ENCODE measurements at regions not wholly inside any gene's neighbourhood (a gene's known extent, or its start where the extent isn't known, plus 50 kb on each side); places are given as distances from the start of the nearest gene placed in this dataset.

- Histone ChIP-seq H3K27ac (ENCODE audit: low read depth, low read length) (no peak overlapping the region), H3K4me3 (ENCODE audit: low read length in 3 of 3) (no peak overlapping the region), H3K9ac (ENCODE audit: low read depth in 1 of 3, low read length in 3 of 3) (no peak overlapping the region), H3K4me1 (ENCODE audit: control insufficient read depth in 3 of 3, insufficient read depth in 3 of 3, low read length in 3 of 3) (peaks cover 0 to 4% (median 0%) of the 10 kb centered on the region in 3 donors), H3K27me3 (ENCODE audit: control insufficient read depth in 3 of 3, insufficient read depth in 3 of 3, low read length in 3 of 3) (no peaks in the 10 kb centered on the region), H3K36me3 (ENCODE audit: control insufficient read depth in 3 of 3, insufficient read depth in 3 of 3, low read length in 3 of 3) (no peaks in the 10 kb centered on the region), H3K9me3 (ENCODE audit: control insufficient read depth in 3 of 3, low read length in 3 of 3) (no peaks in the 10 kb centered on the region)
Measured at GRCh38 chr2:145690183-145690778, 1170.4 kb upstream of the ZEB2 start.

DNA sequence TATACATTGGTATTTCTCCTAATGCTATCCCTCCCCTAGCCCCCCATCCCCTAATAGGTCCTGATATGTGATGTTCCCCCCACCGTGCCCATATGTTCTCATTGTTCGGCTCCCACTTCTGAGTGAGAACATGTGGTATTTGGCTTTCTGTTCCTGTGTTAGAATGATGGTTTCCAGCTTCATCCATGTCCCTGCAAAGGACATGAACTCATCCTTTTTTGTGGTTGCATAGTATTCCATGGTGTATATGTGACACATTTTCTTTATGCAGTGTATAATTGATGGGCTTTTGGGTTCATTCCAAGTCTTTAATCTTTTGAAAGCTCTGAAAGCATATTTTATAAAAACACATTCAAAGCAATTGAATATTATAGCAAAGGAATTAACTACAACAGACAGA is 1169.4 kb upstream of the ZEB2 start:
- no peak overlapping the region for H3K27ac ChIP-seq (ENCODE audit: low read depth, low read length)
- H3K4me3 ChIP-seq (ENCODE audit: low read length in 3 of 3): no peak overlapping the region
- no peaks in the 10 kb centered on the region for H3K27me3 ChIP-seq (ENCODE audit: control insufficient read depth in 3 of 3, insufficient read depth in 3 of 3, low read length in 3 of 3)
- peaks cover 0 to 4% (median 0%) of the 10 kb centered on the region in 3 donors for H3K4me1 ChIP-seq (ENCODE audit: control insufficient read depth in 3 of 3, insufficient read depth in 3 of 3, low read length in 3 of 3)
- H3K36me3 ChIP-seq (ENCODE audit: control insufficient read depth in 3 of 3, insufficient read depth in 3 of 3, low read length in 3 of 3): no peaks in the 10 kb centered on the region
- H3K9ac ChIP-seq (ENCODE audit: low read depth in 1 of 3, low read length in 3 of 3): no peak overlapping the region
- no peaks in the 10 kb centered on the region for H3K9me3 ChIP-seq (ENCODE audit: control insufficient read depth in 3 of 3, low read length in 3 of 3)

GRCh38 chr2:145688156-145688555 is 1168.2 kb upstream of the ZEB2 start:
- Histone ChIP-seq H3K4me1 (ENCODE audit: control insufficient read depth in 3 of 3, insufficient read depth in 3 of 3, low read length in 3 of 3) (peaks cover 0 to 4% (median 0%) of the 10 kb centered on the region in 3 donors), H3K9ac (ENCODE audit: low read depth in 1 of 3, low read length in 3 of 3) (no peak overlapping the region), H3K4me3 (ENCODE audit: low read length in 3 of 3) (no peak overlapping the region), H3K27ac (ENCODE audit: low read depth, low read length) (no peak overlapping the region), H3K36me3 (ENCODE audit: control insufficient read depth in 3 of 3, insufficient read depth in 3 of 3, low read length in 3 of 3) (no peaks in the 10 kb centered on the region), H3K27me3 (ENCODE audit: control insufficient read depth in 3 of 3, insufficient read depth in 3 of 3, low read length in 3 of 3) (no peaks in the 10 kb centered on the region), H3K9me3 (ENCODE audit: control insufficient read depth in 3 of 3, low read length in 3 of 3) (no peaks in the 10 kb centered on the region)

GRCh38 chr2:145687442-145688134 is 1167.7 kb upstream of the ZEB2 start:
- no peak overlapping the region for H3K4me3 ChIP-seq (ENCODE audit: low read length in 3 of 3)
- H3K27me3 ChIP-seq (ENCODE audit: control insufficient read depth in 3 of 3, insufficient read depth in 3 of 3, low read length in 3 of 3): no peaks in the 10 kb centered on the region
- no peak overlapping the region for H3K9ac ChIP-seq (ENCODE audit: low read depth in 1 of 3, low read length in 3 of 3)
- peaks cover 0 to 4% (median 0%) of the 10 kb centered on the region in 3 donors for H3K4me1 ChIP-seq (ENCODE audit: control insufficient read depth in 3 of 3, insufficient read depth in 3 of 3, low read length in 3 of 3)
- no peak overlapping the region for H3K27ac ChIP-seq (ENCODE audit: low read depth, low read length)
- H3K9me3 ChIP-seq (ENCODE audit: control insufficient read depth in 3 of 3, low read length in 3 of 3): no peaks in the 10 kb centered on the region
- H3K36me3 ChIP-seq (ENCODE audit: control insufficient read depth in 3 of 3, insufficient read depth in 3 of 3, low read length in 3 of 3): no peaks in the 10 kb centered on the region

GRCh38 chr2:145685383-145686050 is 1165.6 kb upstream of the ZEB2 start:
- Histone ChIP-seq H3K9ac (ENCODE audit: low read depth in 1 of 3, low read length in 3 of 3) (no peak overlapping the region), H3K4me1 (ENCODE audit: control insufficient read depth in 3 of 3, insufficient read depth in 3 of 3, low read length in 3 of 3) (peaks cover 0 to 4% (median 0%) of the 10 kb centered on the region in 3 donors), H3K27ac (ENCODE audit: low read depth, low read length) (no peak overlapping the region), H3K4me3 (ENCODE audit: low read length in 3 of 3) (no peak overlapping the region), H3K27me3 (ENCODE audit: control insufficient read depth in 3 of 3, insufficient read depth in 3 of 3, low read length in 3 of 3) (no peaks in the 10 kb centered on the region), H3K36me3 (ENCODE audit: control insufficient read depth in 3 of 3, insufficient read depth in 3 of 3, low read length in 3 of 3) (no peaks in the 10 kb centered on the region), H3K9me3 (ENCODE audit: control insufficient read depth in 3 of 3, low read length in 3 of 3) (no peaks in the 10 kb centered on the region)

DNA sequence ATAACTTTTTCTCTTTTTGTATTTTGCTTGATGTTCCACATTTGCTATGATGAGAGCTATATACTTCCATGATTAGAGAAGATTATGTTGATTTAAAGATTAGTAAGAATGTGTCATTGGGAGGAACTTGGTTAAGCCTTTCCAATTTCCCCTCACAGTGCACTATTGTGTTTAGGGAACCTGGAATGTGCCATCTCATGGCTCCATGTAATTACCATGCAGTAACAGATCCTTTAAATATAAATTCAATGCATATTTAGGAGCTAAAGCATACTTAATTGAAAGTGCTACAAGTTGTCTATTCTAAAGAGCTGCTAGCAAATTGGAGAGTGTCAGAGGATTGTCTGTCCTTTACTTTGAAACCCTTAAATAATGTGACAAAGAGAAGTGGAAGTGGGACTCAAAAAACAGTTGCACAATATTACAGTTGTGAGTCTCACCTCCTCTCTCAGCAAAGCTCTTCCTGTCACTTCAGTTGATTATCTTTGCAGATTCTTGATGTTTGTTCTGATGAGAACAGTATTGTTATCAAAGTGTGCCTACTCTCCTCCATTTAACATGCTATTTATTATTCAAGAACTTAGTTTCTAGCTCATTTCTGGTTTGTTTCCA is 1162.7 kb upstream of the ZEB2 start:
- Histone ChIP-seq H3K9me3 (ENCODE audit: control insufficient read depth in 3 of 3, low read length in 3 of 3) (no peaks in the 10 kb centered on the region), H3K27me3 (ENCODE audit: control insufficient read depth in 3 of 3, insufficient read depth in 3 of 3, low read length in 3 of 3) (no peaks in the 10 kb centered on the region), H3K36me3 (ENCODE audit: control insufficient read depth in 3 of 3, insufficient read depth in 3 of 3, low read length in 3 of 3) (no peaks in the 10 kb centered on the region), H3K9ac (ENCODE audit: low read depth in 1 of 3, low read length in 3 of 3) (no peak overlapping the region), H3K27ac (ENCODE audit: low read depth, low read length) (no peak overlapping the region), H3K4me3 (ENCODE audit: low read length in 3 of 3) (no peak overlapping the region), H3K4me1 (ENCODE audit: control insufficient read depth in 3 of 3, insufficient read depth in 3 of 3, low read length in 3 of 3) (peaks cover 0 to 4% (median 0%) of the 10 kb centered on the region in 3 donors)

GRCh38 chr2:145680276-145680675 is 1160.4 kb upstream of the ZEB2 start:
- no peaks in the 10 kb centered on the region for H3K36me3 ChIP-seq (ENCODE audit: control insufficient read depth in 3 of 3, insufficient read depth in 3 of 3, low read length in 3 of 3)
- H3K4me1 ChIP-seq (ENCODE audit: control insufficient read depth in 3 of 3, insufficient read depth in 3 of 3, low read length in 3 of 3): no peaks in the 10 kb centered on the region
- H3K9ac ChIP-seq (ENCODE audit: low read depth in 1 of 3, low read length in 3 of 3): no peak overlapping the region
- H3K27ac ChIP-seq (ENCODE audit: low read depth, low read length): no peak overlapping the region
- H3K9me3 ChIP-seq (ENCODE audit: control insufficient read depth in 3 of 3, low read length in 3 of 3): no peaks in the 10 kb centered on the region
- no peak overlapping the region for H3K4me3 ChIP-seq (ENCODE audit: low read length in 3 of 3)
- no peaks in the 10 kb centered on the region for H3K27me3 ChIP-seq (ENCODE audit: control insufficient read depth in 3 of 3, insufficient read depth in 3 of 3, low read length in 3 of 3)

- H3K36me3 ChIP-seq (ENCODE audit: control insufficient read depth in 3 of 3, insufficient read depth in 3 of 3, low read length in 3 of 3): no peaks in the 10 kb centered on the region
- H3K27ac ChIP-seq (ENCODE audit: low read depth, low read length): no peak overlapping the region
- H3K4me3 ChIP-seq (ENCODE audit: low read length in 3 of 3): no peak overlapping the region
- H3K9me3 ChIP-seq (ENCODE audit: control insufficient read depth in 3 of 3, low read length in 3 of 3): no peaks in the 10 kb centered on the region
- no peaks in the 10 kb centered on the region for H3K27me3 ChIP-seq (ENCODE audit: control insufficient read depth in 3 of 3, insufficient read depth in 3 of 3, low read length in 3 of 3)
- H3K9ac ChIP-seq (ENCODE audit: low read depth in 1 of 3, low read length in 3 of 3): no peak overlapping the region
- no peaks in the 10 kb centered on the region for H3K4me1 ChIP-seq (ENCODE audit: control insufficient read depth in 3 of 3, insufficient read depth in 3 of 3, low read length in 3 of 3)
Measured at GRCh38 chr2:145677371-145677770, 1157.5 kb upstream of the ZEB2 start.

DNA sequence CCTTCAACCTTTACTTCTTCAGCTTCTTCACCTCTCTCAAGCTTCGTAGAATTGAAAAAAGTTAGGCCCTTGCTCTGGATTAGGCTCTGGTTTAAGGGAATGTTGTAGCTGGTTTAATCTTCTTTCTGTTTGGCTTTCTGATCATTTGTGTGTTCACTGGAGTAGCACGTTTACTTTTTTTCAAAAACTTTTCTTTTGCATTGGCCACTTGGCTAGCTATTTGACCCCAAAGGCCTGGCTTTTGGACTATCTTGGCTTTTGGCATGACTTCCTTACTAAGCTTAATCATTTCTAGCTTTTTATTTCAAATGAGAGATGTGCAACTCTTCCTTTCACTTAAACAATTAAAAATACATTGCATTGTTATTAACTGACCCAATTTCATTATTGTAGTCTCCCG is 1154.8 kb upstream of the ZEB2 start:
- H3K4me3 ChIP-seq (ENCODE audit: low read length in 3 of 3): no peak overlapping the region
- H3K27ac ChIP-seq (ENCODE audit: low read depth, low read length): no peak overlapping the region
- no peaks in the 10 kb centered on the region for H3K4me1 ChIP-seq (ENCODE audit: control insufficient read depth in 3 of 3, insufficient read depth in 3 of 3, low read length in 3 of 3)
- H3K9ac ChIP-seq (ENCODE audit: low read depth in 1 of 3, low read length in 3 of 3): no peak overlapping the region
- H3K27me3 ChIP-seq (ENCODE audit: control insufficient read depth in 3 of 3, insufficient read depth in 3 of 3, low read length in 3 of 3): no peaks in the 10 kb centered on the region
- H3K9me3 ChIP-seq (ENCODE audit: control insufficient read depth in 3 of 3, low read length in 3 of 3): no peaks in the 10 kb centered on the region
- no peaks in the 10 kb centered on the region for H3K36me3 ChIP-seq (ENCODE audit: control insufficient read depth in 3 of 3, insufficient read depth in 3 of 3, low read length in 3 of 3)

DNA sequence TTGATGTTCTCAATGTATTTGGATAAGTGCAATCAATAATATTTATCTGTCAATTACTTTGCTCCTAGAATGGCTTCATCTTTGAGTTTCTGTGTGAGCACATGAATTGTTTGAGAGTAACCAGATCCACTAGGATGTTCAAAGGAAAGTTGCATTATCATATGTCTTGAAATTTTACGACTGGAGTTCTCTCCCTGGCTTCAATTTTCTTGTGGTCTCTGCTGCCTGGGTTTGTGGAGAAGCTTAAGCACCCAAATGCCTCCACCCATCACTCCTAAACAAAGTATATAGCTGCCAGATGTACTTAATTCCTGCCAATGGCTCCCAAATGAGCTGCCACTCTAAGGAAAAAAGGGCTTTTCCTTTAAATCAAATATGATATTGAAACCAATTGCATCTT is 1149.4 kb upstream of the ZEB2 start:
- Histone ChIP-seq H3K9ac (ENCODE audit: low read depth in 1 of 3, low read length in 3 of 3) (no peak overlapping the region), H3K27me3 (ENCODE audit: control insufficient read depth in 3 of 3, insufficient read depth in 3 of 3, low read length in 3 of 3) (no peaks in the 10 kb centered on the region), H3K4me3 (ENCODE audit: low read length in 3 of 3) (no peak overlapping the region)

More for the DNA sequence above, 1149.4 kb upstream of the ZEB2 start:
- Histone ChIP-seq H3K27ac (ENCODE audit: low read depth, low read length) (no peak overlapping the region), H3K4me1 (ENCODE audit: control insufficient read depth in 3 of 3, insufficient read depth in 3 of 3, low read length in 3 of 3) (no peaks in the 10 kb centered on the region), H3K9me3 (ENCODE audit: control insufficient read depth in 3 of 3, low read length in 3 of 3) (no peaks in the 10 kb centered on the region), H3K36me3 (ENCODE audit: control insufficient read depth in 3 of 3, insufficient read depth in 3 of 3, low read length in 3 of 3) (no peaks in the 10 kb centered on the region)

Measured in skeletal muscle tissue (tissue), 3 donors.